ENCODE measurements at regions not wholly inside any gene's neighbourhood (a gene's known extent, or its start where the extent isn't known, plus 50 kb on each side); places are given as distances from the start of the nearest gene placed in this dataset.

GRCh38 chr15:24733659-24734058 lies 58.1 kb downstream of the NPAP1 start:
- Histone ChIP-seq H3K9me3 (ENCODE audit: control insufficient read depth, insufficient read depth, low read depth, low read length) (peaks cover 34% of the 10 kb centered on the region; the same call in 1 of the 2 replicates), H3K9ac (ENCODE audit: low read length) (no peak overlapping the region), H3K27ac (ENCODE audit: low read depth, low read length) (no peak overlapping the region), H3K4me3 (ENCODE audit: low read depth, low read length) (no peak overlapping the region), H3K36me3 (ENCODE audit: control insufficient read depth, insufficient read depth, low read length) (no peaks in the 10 kb centered on the region), H3K4me1 (ENCODE audit: control insufficient read depth, insufficient read depth, low read length) (no peaks in the 10 kb centered on the region), H3K27me3 (ENCODE audit: control insufficient read depth, insufficient read depth, low read length) (no peaks in the 10 kb centered on the region)

GRCh38 chr15:24734396-24734795 lies 58.8 kb downstream of the NPAP1 start:
- no peaks in the 10 kb centered on the region for H3K4me1 ChIP-seq (ENCODE audit: control insufficient read depth, insufficient read depth, low read length)
- H3K27me3 ChIP-seq (ENCODE audit: control insufficient read depth, insufficient read depth, low read length): no peaks in the 10 kb centered on the region
- no peak overlapping the region for H3K27ac ChIP-seq (ENCODE audit: low read depth, low read length)
- H3K9me3 ChIP-seq (ENCODE audit: control insufficient read depth, insufficient read depth, low read depth, low read length): peaks cover 28% of the 10 kb centered on the region; the same call in 1 of the 2 replicates
- H3K36me3 ChIP-seq (ENCODE audit: control insufficient read depth, insufficient read depth, low read length): no peaks in the 10 kb centered on the region
- H3K4me3 ChIP-seq (ENCODE audit: low read depth, low read length): no peak overlapping the region
- H3K9ac ChIP-seq (ENCODE audit: low read length): no peak overlapping the region

GRCh38 chr15:24745290-24745689 lies 69.7 kb downstream of the NPAP1 start:
- Histone ChIP-seq H3K4me1 (ENCODE audit: control insufficient read depth, insufficient read depth, low read length) (no peaks in the 10 kb centered on the region), H3K4me3 (ENCODE audit: low read depth, low read length) (no peak overlapping the region), H3K9ac (ENCODE audit: low read length) (no peak overlapping the region), H3K27ac (ENCODE audit: low read depth, low read length) (no peak overlapping the region), H3K27me3 (ENCODE audit: control insufficient read depth, insufficient read depth, low read length) (no peaks in the 10 kb centered on the region), H3K36me3 (ENCODE audit: control insufficient read depth, insufficient read depth, low read length) (no peaks in the 10 kb centered on the region), H3K9me3 (ENCODE audit: control insufficient read depth, insufficient read depth, low read depth, low read length) (peaks cover 34% of the 10 kb centered on the region)

- no peaks in the 10 kb centered on the region for H3K27me3 ChIP-seq (ENCODE audit: control insufficient read depth, insufficient read depth, low read length)
- H3K4me3 ChIP-seq (ENCODE audit: low read depth, low read length): no peak overlapping the region
- H3K27ac ChIP-seq (ENCODE audit: low read depth, low read length): no peak overlapping the region
- H3K36me3 ChIP-seq (ENCODE audit: control insufficient read depth, insufficient read depth, low read length): no peaks in the 10 kb centered on the region
- no peaks in the 10 kb centered on the region for H3K4me1 ChIP-seq (ENCODE audit: control insufficient read depth, insufficient read depth, low read length)
- no peak overlapping the region for H3K9ac ChIP-seq (ENCODE audit: low read length)
- H3K9me3 ChIP-seq (ENCODE audit: control insufficient read depth, insufficient read depth, low read depth, low read length): peaks cover 37% of the 10 kb centered on the region
These were observed 70.5 kb downstream of the NPAP1 start for GRCh38 chr15:24746094-24746493.

- Histone ChIP-seq H3K36me3 (ENCODE audit: control insufficient read depth, insufficient read depth, low read length) (no peaks in the 10 kb centered on the region), H3K27me3 (ENCODE audit: control insufficient read depth, insufficient read depth, low read length) (no peaks in the 10 kb centered on the region), H3K4me1 (ENCODE audit: control insufficient read depth, insufficient read depth, low read length) (no peaks in the 10 kb centered on the region; the same call in 1 of the 2 replicates), H3K9me3 (ENCODE audit: control insufficient read depth, insufficient read depth, low read depth, low read length) (peaks cover 42% of the 10 kb centered on the region), H3K9ac (ENCODE audit: low read length) (no peak overlapping the region), H3K27ac (ENCODE audit: low read depth, low read length) (no peak overlapping the region), H3K4me3 (ENCODE audit: low read depth, low read length) (no peak overlapping the region)
These were observed 71.8 kb downstream of the NPAP1 start for GRCh38 chr15:24747376-24747775.

GRCh38 chr15:24748812-24749439 lies 73.4 kb downstream of the NPAP1 start:
- H3K4me3 ChIP-seq (ENCODE audit: low read depth, low read length): no peak overlapping the region
- H3K36me3 ChIP-seq (ENCODE audit: control insufficient read depth, insufficient read depth, low read length): no peaks in the 10 kb centered on the region
- peaks cover 4% of the 10 kb centered on the region for H3K4me1 ChIP-seq (ENCODE audit: control insufficient read depth, insufficient read depth, low read length)
- H3K27me3 ChIP-seq (ENCODE audit: control insufficient read depth, insufficient read depth, low read length): no peaks in the 10 kb centered on the region
- H3K9me3 ChIP-seq (ENCODE audit: control insufficient read depth, insufficient read depth, low read depth, low read length): peaks cover 44% of the 10 kb centered on the region
- H3K9ac ChIP-seq (ENCODE audit: low read length): no peak overlapping the region
- no peak overlapping the region for H3K27ac ChIP-seq (ENCODE audit: low read depth, low read length)

- H3K36me3 ChIP-seq (ENCODE audit: control insufficient read depth, insufficient read depth, low read length): no peaks in the 10 kb centered on the region
- H3K4me1 ChIP-seq (ENCODE audit: control insufficient read depth, insufficient read depth, low read length): peaks cover 19% of the 10 kb centered on the region
- H3K9me3 ChIP-seq (ENCODE audit: control insufficient read depth, insufficient read depth, low read depth, low read length): peaks cover 42% of the 10 kb centered on the region
- no peak overlapping the region for H3K27ac ChIP-seq (ENCODE audit: low read depth, low read length)
- H3K4me3 ChIP-seq (ENCODE audit: low read depth, low read length): no peak overlapping the region
- no peaks in the 10 kb centered on the region for H3K27me3 ChIP-seq (ENCODE audit: control insufficient read depth, insufficient read depth, low read length)
- H3K9ac ChIP-seq (ENCODE audit: low read length): no peak overlapping the region
These were observed 76.8 kb downstream of the NPAP1 start for GRCh38 chr15:24752354-24752753.

- Histone ChIP-seq H3K9me3 (ENCODE audit: control insufficient read depth, insufficient read depth, low read depth, low read length) (peaks cover 15% of the 10 kb centered on the region), H3K27me3 (ENCODE audit: control insufficient read depth, insufficient read depth, low read length) (no peaks in the 10 kb centered on the region), H3K36me3 (ENCODE audit: control insufficient read depth, insufficient read depth, low read length) (no peaks in the 10 kb centered on the region), H3K4me3 (ENCODE audit: low read depth, low read length) (no peak overlapping the region), H3K27ac (ENCODE audit: low read depth, low read length) (0 out of 2 replicates have a peak overlapping the region, but pooled peaks have one; percentile 25), H3K4me1 (ENCODE audit: control insufficient read depth, insufficient read depth, low read length) (peaks cover 19% of the 10 kb centered on the region), H3K9ac (ENCODE audit: low read length) (no peak overlapping the region)
These were observed 80.5 kb downstream of the NPAP1 start for GRCh38 chr15:24756101-24756500.

GRCh38 chr15:24760066-24760465 lies 84.5 kb downstream of the NPAP1 start:
- H3K9me3 ChIP-seq (ENCODE audit: control insufficient read depth, insufficient read depth, low read depth, low read length): peaks cover 5% of the 10 kb centered on the region; the same call in 1 of the 2 replicates
- H3K36me3 ChIP-seq (ENCODE audit: control insufficient read depth, insufficient read depth, low read length): no peaks in the 10 kb centered on the region
- H3K27ac ChIP-seq (ENCODE audit: low read depth, low read length): no peak overlapping the region
- H3K9ac ChIP-seq (ENCODE audit: low read length): no peak overlapping the region
- H3K4me1 ChIP-seq (ENCODE audit: control insufficient read depth, insufficient read depth, low read length): peaks cover 15% of the 10 kb centered on the region
- H3K4me3 ChIP-seq (ENCODE audit: low read depth, low read length): no peak overlapping the region
- no peaks in the 10 kb centered on the region for H3K27me3 ChIP-seq (ENCODE audit: control insufficient read depth, insufficient read depth, low read length)

- Histone ChIP-seq H3K27me3 (ENCODE audit: control insufficient read depth, insufficient read depth, low read length) (no peaks in the 10 kb centered on the region), H3K4me3 (ENCODE audit: low read depth, low read length) (no peak overlapping the region), H3K9me3 (ENCODE audit: control insufficient read depth, insufficient read depth, low read depth, low read length) (peaks cover 4% of the 10 kb centered on the region; the same call in 1 of the 2 replicates), H3K4me1 (ENCODE audit: control insufficient read depth, insufficient read depth, low read length) (no peaks in the 10 kb centered on the region), H3K36me3 (ENCODE audit: control insufficient read depth, insufficient read depth, low read length) (no peaks in the 10 kb centered on the region), H3K9ac (ENCODE audit: low read length) (no peak overlapping the region), H3K27ac (ENCODE audit: low read depth, low read length) (no peak overlapping the region)
These were observed 86.2 kb downstream of the NPAP1 start for GRCh38 chr15:24761704-24762302.

- no peak overlapping the region for H3K27ac ChIP-seq (ENCODE audit: low read depth, low read length)
- H3K9me3 ChIP-seq (ENCODE audit: control insufficient read depth, insufficient read depth, low read depth, low read length): peaks cover 6% of the 10 kb centered on the region; the same call in 1 of the 2 replicates
- H3K4me1 ChIP-seq (ENCODE audit: control insufficient read depth, insufficient read depth, low read length): no peaks in the 10 kb centered on the region
- H3K4me3 ChIP-seq (ENCODE audit: low read depth, low read length): no peak overlapping the region
- no peak overlapping the region for H3K9ac ChIP-seq (ENCODE audit: low read length)
- no peaks in the 10 kb centered on the region for H3K36me3 ChIP-seq (ENCODE audit: control insufficient read depth, insufficient read depth, low read length)
- no peaks in the 10 kb centered on the region for H3K27me3 ChIP-seq (ENCODE audit: control insufficient read depth, insufficient read depth, low read length)
These were observed 88.3 kb downstream of the NPAP1 start for GRCh38 chr15:24763891-24764290.

Measured in HUES6 (cell line).